Endothelial cell of umbilical vein (primary cell): ENCODE measurements at regions not wholly inside any gene's neighbourhood (a gene's known extent, or its start where the extent isn't known, plus 50 kb on each side); places are given as distances from the start of the nearest gene placed in this dataset.

Source experiments
- BruUV-seq: library from RNA; stranded (reverse); fragments of 400-500 nt; replicated peaks from 2 replicates; lab custom pipeline; 2021; lab: Mats Ljungman, UMichigan
- CTCF ChIA-PET: fragments of 300-600, 350-600 bp; sonication (Branson Sonifier 250); formaldehyde crosslinking; loops from one replicate; lab custom pipeline; 2021; ENCODE audit warnings: antibody characterized with exemption, inconsistent platforms; lab: Charles Lee
- POLR2A ChIA-PET: fragments of 300-600, 350-600 bp; sonication (Branson Sonifier 250); formaldehyde crosslinking; loops from one replicate; lab custom pipeline; 2021; ENCODE audit warnings: antibody characterized with exemption, inconsistent platforms; lab: Charles Lee
- DNase-seq: peaks from one replicate; pipeline ENCODE4 v3.0.0-alpha.2; 2011; ENCODE audit warnings: low read depth, low spot score
- FAIRE-seq: peaks from 2 replicates; lab custom pipeline; 2011; peaks lifted over from hg19 to GRCh38; lab: Jason Lieb, UNC
- H2AFZ ChIP-seq: 2 replicates; pipeline ENCODE4 v1.6.0; 2012; ENCODE audit warnings: low read depth, low read length, control low read depth, inconsistent platforms
- H3K27ac ChIP-seq: 2 replicates; pipeline ENCODE4 v1.5.1; 2011; ENCODE audit warnings: low read depth, mild to moderate bottlenecking, control low read depth, low read length, moderate library complexity; ENCODE audit not compliant: insufficient read depth
- H3K27me3 ChIP-seq, 2 experiments: 2 replicates each; pipeline versions ENCODE4 v1.6.0 to v1.6.1; 2011; ENCODE audit warnings: low read length in 2 of 2, mixed read lengths in 1 of 2; ENCODE audit not compliant: control insufficient read depth in 2 of 2, insufficient read depth in 2 of 2
- H3K36me3 ChIP-seq, 2 experiments: 2 replicates in 1 of 2; 3 replicates in 1 of 2; pipeline ENCODE4 v1.5.1; 2011; ENCODE audit warnings: low read length in 2 of 2, mild to moderate bottlenecking in 1 of 2, moderate library complexity in 1 of 2; ENCODE audit not compliant: control insufficient read depth in 2 of 2, insufficient read depth in 2 of 2; ENCODE audit errors: extremely low read depth in 1 of 2
- H3K4me1 ChIP-seq: 3 replicates; pipeline ENCODE4 v1.5.1; 2011; ENCODE audit warnings: mild to moderate bottlenecking, low read length; ENCODE audit not compliant: control insufficient read depth, insufficient read depth; ENCODE audit errors: extremely low read depth
- H3K4me2 ChIP-seq: 2 replicates; pipeline ENCODE4 v1.6.1; 2011; ENCODE audit warnings: low read length, control low read depth, mixed read lengths; ENCODE audit not compliant: insufficient read depth
- H3K4me3 ChIP-seq, 3 experiments: fragments of 200-600 bp in 1 of 3; sonication (generic), shearing (Covaris generic) in 1 of 3; replicated peaks in 1 of 3; 2 replicates each; pipeline ENCODE4 v1.5.1; 2011 to 2016; ENCODE audit warnings: control low read depth in 3 of 3, low read length in 3 of 3, mild to moderate bottlenecking in 2 of 3, inconsistent platforms in 1 of 3, low read depth in 1 of 3, moderate library complexity in 1 of 3; ENCODE audit not compliant: insufficient read depth in 1 of 3
- H3K79me2 ChIP-seq: 2 replicates; pipeline ENCODE4 v1.6.0; 2012; ENCODE audit warnings: low read length, inconsistent platforms; ENCODE audit not compliant: control insufficient read depth, insufficient read depth
- H3K9ac ChIP-seq: replicated peaks from 2 replicates; pipeline ENCODE3; 2011; ENCODE audit warnings: low read length, control low read depth; ENCODE audit not compliant: insufficient read depth; ENCODE audit errors: extremely low read depth
- H3K9me1 ChIP-seq: replicated peaks from 3 replicates; pipeline ENCODE4 v1.6.0; 2011; ENCODE audit warnings: mild to moderate bottlenecking, low read length; ENCODE audit not compliant: control insufficient read depth, insufficient read depth; ENCODE audit errors: extremely low read depth
- H3K9me3 ChIP-seq: replicated peaks from 2 replicates; pipeline ENCODE4 v1.5.1; 2012; ENCODE audit warnings: low read length, inconsistent platforms; ENCODE audit not compliant: control insufficient read depth, insufficient read depth
- H4K20me1 ChIP-seq: replicated peaks from 2 replicates; pipeline ENCODE3; 2011; ENCODE audit warnings: mild to moderate bottlenecking, low read length; ENCODE audit not compliant: control insufficient read depth, insufficient read depth; ENCODE audit errors: extremely low read depth
- CTCF ChIP-seq, 2 donors: IDR thresholded peaks; 1 replicate in 1 of 2; 2 replicates in 1 of 2; pipeline ENCODE4 v1.5.1; 2011; ENCODE audit warnings: low read length in 2 of 2, mild to moderate bottlenecking in 2 of 2, moderate library complexity in 2 of 2, control low read depth in 1 of 2, inconsistent platforms in 1 of 2, low read depth in 1 of 2; ENCODE audit not compliant: insufficient read depth in 1 of 2; ENCODE audit errors: extremely low read depth in 1 of 2
- EZH2 ChIP-seq: IDR thresholded peaks from 2 replicates; pipeline ENCODE4 v1.6.1; 2012; ENCODE audit warnings: borderline replicate concordance, low read depth, mild to moderate bottlenecking, moderate library complexity, low read length, inconsistent platforms; ENCODE audit not compliant: severe bottlenecking
- GATA2 ChIP-seq: IDR thresholded peaks from 2 replicates; pipeline ENCODE4 v1.7.0; 2011; ENCODE audit warnings: low read depth, mild to moderate bottlenecking, moderate library complexity, mixed read lengths, low read length; ENCODE audit not compliant: insufficient read length, insufficient read depth
- JUN ChIP-seq: IDR thresholded peaks from 2 replicates; pipeline ENCODE4 v1.6.1; 2011; ENCODE audit warnings: borderline replicate concordance, low read depth; ENCODE audit not compliant: insufficient read length, insufficient read depth
- MAX ChIP-seq: IDR thresholded peaks from 2 replicates; pipeline ENCODE4 v1.6.1; 2011; ENCODE audit not compliant: insufficient read depth, insufficient read length
- POLR2A ChIP-seq: IDR thresholded peaks from 2 replicates; pipeline ENCODE4 v1.6.1; 2012; ENCODE audit warnings: low read depth, mild to moderate bottlenecking, control low read depth, low read length
- POLR2AphosphoS5 ChIP-seq: IDR thresholded peaks from 2 replicates; pipeline ENCODE4 v1.6.1; 2012; ENCODE audit warnings: low read depth, mild to moderate bottlenecking, control low read depth, low read length, moderate library complexity; ENCODE audit not compliant: insufficient read depth
- dilution Hi-C: fragments of 300-500 bp; cut with MboI; formaldehyde crosslinking; loops from one replicate; pipeline ENCODE4 v1.15.0; 2019; ENCODE audit warnings: low sequenced_read_pairs; ENCODE audit not compliant: extremely low pct_ligation_motif_present
- intact Hi-C: fragments of 100-400 bp; cut with micrococcal nuclease; formaldehyde crosslinking; loops from one replicate; pipeline ENCODE4 v1.10.0; 2022

GRCh38 chr4:182090186-182090585 is 153.0 kb upstream of the TENM3 start:
- DNase-seq (no peak), FAIRE-seq (no peak)
- Histone ChIP-seq H3K79me2 (no peaks in the 10 kb centered on the region), H3K9me1 (no peaks in the 10 kb centered on the region), H3K27ac (no peak overlapping the region), H3K9me3 (no peaks in the 10 kb centered on the region), H3K4me3 (no peak overlapping the region), H3K36me3 (no peaks in the 10 kb centered on the region), H3K27me3 (no peaks in the 10 kb centered on the region), H3K9ac (no peak overlapping the region), H3K4me2 (no peak overlapping the region), H3K4me1 (no peaks in the 10 kb centered on the region), H4K20me1 (no peaks in the 10 kb centered on the region), H2AFZ (no peak overlapping the region)
- no TSS peak for BruUV-seq
- POLR2A ChIA-PET, result no interaction called here
- no peak for TF ChIP-seq POLR2A
- no peak for TF ChIP-seq JUN
- no peak for TF ChIP-seq MAX
- TF ChIP-seq GATA2, result no peak
- no peak for TF ChIP-seq CTCF (IDR thresholded peaks at IDR 0.05; ENCODE audit: extremely low read depth in 1 of 2, insufficient read depth in 1 of 2, low read depth in 1 of 2, low read length in 2 of 2)
- TF ChIP-seq EZH2, result no peak
- TF ChIP-seq POLR2AphosphoS5, result no peak
- dilution Hi-C loops, result no loop called here
- CTCF ChIA-PET, result no interaction called here
- intact Hi-C loops, result no loop called here
